ENCODE measurements at regions not wholly inside any gene's neighbourhood (a gene's known extent, or its start where the extent isn't known, plus 50 kb on each side); places are given as distances from the start of the nearest gene placed in this dataset.

DNA sequence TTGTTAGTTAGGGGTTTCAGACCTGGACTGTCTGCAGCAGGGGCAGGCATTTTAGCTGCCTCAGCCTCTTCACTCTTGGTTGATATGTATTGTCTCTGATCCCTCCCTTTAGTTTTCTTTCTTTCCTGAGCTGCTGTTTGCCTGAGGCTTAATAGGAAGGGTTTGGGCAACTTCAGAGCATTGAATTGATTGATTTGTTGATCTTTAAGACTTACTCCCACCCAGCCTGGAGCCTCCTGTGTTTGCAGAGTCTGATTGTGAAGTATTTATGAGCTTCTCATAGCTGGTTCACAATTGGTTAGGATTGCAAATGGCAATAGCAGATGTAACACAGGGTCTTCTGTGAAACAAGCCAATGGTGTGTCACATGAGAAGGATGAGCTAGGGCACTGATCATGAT lies 671.8 kb upstream of the SEMA6A start:
- TF ChIP-seq, protein P1, sequence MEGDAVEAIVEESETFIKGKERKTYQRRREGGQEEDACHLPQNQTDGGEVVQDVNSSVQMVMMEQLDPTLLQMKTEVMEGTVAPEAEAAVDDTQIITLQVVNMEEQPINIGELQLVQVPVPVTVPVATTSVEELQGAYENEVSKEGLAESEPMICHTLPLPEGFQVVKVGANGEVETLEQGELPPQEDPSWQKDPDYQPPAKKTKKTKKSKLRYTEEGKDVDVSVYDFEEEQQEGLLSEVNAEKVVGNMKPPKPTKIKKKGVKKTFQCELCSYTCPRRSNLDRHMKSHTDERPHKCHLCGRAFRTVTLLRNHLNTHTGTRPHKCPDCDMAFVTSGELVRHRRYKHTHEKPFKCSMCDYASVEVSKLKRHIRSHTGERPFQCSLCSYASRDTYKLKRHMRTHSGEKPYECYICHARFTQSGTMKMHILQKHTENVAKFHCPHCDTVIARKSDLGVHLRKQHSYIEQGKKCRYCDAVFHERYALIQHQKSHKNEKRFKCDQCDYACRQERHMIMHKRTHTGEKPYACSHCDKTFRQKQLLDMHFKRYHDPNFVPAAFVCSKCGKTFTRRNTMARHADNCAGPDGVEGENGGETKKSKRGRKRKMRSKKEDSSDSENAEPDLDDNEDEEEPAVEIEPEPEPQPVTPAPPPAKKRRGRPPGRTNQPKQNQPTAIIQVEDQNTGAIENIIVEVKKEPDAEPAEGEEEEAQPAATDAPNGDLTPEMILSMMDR (IDR thresholded peaks at IDR 0.05) = no peak
- no peak for TF ChIP-seq POLR2A (IDR thresholded peaks at IDR 0.05)
